Ovary (tissue), 7 donors: ENCODE measurements at regions not wholly inside any gene's neighbourhood (a gene's known extent, or its start where the extent isn't known, plus 50 kb on each side); places are given as distances from the start of the nearest gene placed in this dataset.

ENCODE experiments used
- DNase-seq, 5 donors: peaks; one replicate each; pipeline ENCODE4 v3.0.0-alpha.2; 2019 to 2020
- H3K27ac ChIP-seq, 2 donors: fragments of 200-600 bp; one replicate each; pipeline versions ENCODE4 v1.5.1 to v1.8.0; 2019 to 2022
- H3K27me3 ChIP-seq: fragments of 200-600 bp; one replicate; pipeline ENCODE4 v1.8.0; 2022
- H3K36me3 ChIP-seq: fragments of 200-600 bp; sonication (generic); one replicate; pipeline ENCODE4 v1.5.1; 2019
- H3K4me1 ChIP-seq: one replicate; pipeline ENCODE4 v1.8.1; 2013; ENCODE audit warnings: mild to moderate bottlenecking, moderate library complexity; ENCODE audit not compliant: insufficient read depth
- H3K4me3 ChIP-seq: fragments of 200-600 bp; sonication (generic); one replicate; pipeline ENCODE4 v1.5.1; 2017
- H3K9me3 ChIP-seq, 2 donors: fragments of 200-600 bp in 1 of 2; sonication (generic) in 1 of 2; one replicate each; pipeline versions ENCODE4 v1.5.1 to v1.8.1; 2013 to 2019; ENCODE audit warnings: mild to moderate bottlenecking in 1 of 2, moderate library complexity in 1 of 2
- CTCF ChIP-seq, 3 donors: fragments of 450-650 bp in 2 of 3; fragments of 200-600 bp in 1 of 3; IDR thresholded peaks; one replicate each; pipeline versions ENCODE4 v1.5.1 to v1.8.0; 2016 to 2022; ENCODE audit warnings: antibody characterized with exemption in 3 of 3, mild to moderate bottlenecking in 1 of 3
- EP300 ChIP-seq: sonication (generic); formaldehyde crosslinking; IDR thresholded peaks from one replicate; pipeline ENCODE4 v1.6.1; 2017; ENCODE audit warnings: antibody characterized with exemption
- POLR2A ChIP-seq: fragments of 450-650 bp; IDR thresholded peaks from one replicate; pipeline ENCODE4 v1.6.1; 2017; ENCODE audit warnings: antibody characterized with exemption, mild to moderate bottlenecking, moderate library complexity
- WGBS, 3 donors: extraction: QIAGEN DNeasy Blood & Tissue Kit in 1 of 3; methylation state at CpG; one replicate each; pipeline versions ENCODE4 v1.1.5 to v1.1.7; 2013 to 2017; 5-methylcytosine and 5-hydroxymethylcytosine counted together
- intact Hi-C, 4 donors: fragments of 100-400 bp; cut with DNase I; formaldehyde crosslinking; loops; one replicate each; pipeline versions ENCODE4 v1.11.0 to v1.15.1; 2022 to 2023
- donor health status: DM: no; HTN: no; CAD: no; lungs with moderate emphysema.
- donor health status: DM: no; HTN: no; CAD: no.
- donor health status: Bipolar disorder and iron deficiency.
- donor health status: DM: no; HTN: no; CAD: no.
- donor health status: DM: yes; HTN: yes; CAD: no.

GRCh38 chr1:213486488-213486887, 435.4 kb downstream of the RPS6KC1 start:
- no peaks in the 10 kb centered on the region for H3K9me3 ChIP-seq
- H3K36me3 ChIP-seq, result no peaks in the 10 kb centered on the region
- intact Hi-C loops, result loop anchor here in 1 of 4 donors (5.0 kb wide), 1 partner anchor 59 kb away; no protein-coding TSS in a partner anchor
- TF ChIP-seq EP300, result no peak
- no peak for TF ChIP-seq CTCF (IDR thresholded peaks at IDR 0.05)
- no peak for TF ChIP-seq POLR2A
- H3K27me3 ChIP-seq, result no peaks in the 10 kb centered on the region
- no peak overlapping the region for H3K4me3 ChIP-seq
- H3K4me1 ChIP-seq, result no peaks in the 10 kb centered on the region
- WGBS, 3 donors, result 53 to 57% (median 53%) methylated on average over 3 of the region's 3 CpGs
- DNase-seq, result no peak
- H3K27ac ChIP-seq, result no peak overlapping the region

- Histone ChIP-seq H3K9me3 (no peaks in the 10 kb centered on the region), H3K27me3 (no peaks in the 10 kb centered on the region), H3K4me3 (no peak overlapping the region), H3K4me1 (no peaks in the 10 kb centered on the region), H3K36me3 (no peaks in the 10 kb centered on the region), H3K27ac (no peak overlapping the region)
- DNase-seq, result no peak
- 77 to 80% (median 80%) methylated on average over 5 of the region's 5 CpGs for WGBS, 3 donors
- no peak for TF ChIP-seq CTCF (IDR thresholded peaks at IDR 0.05)
- TF ChIP-seq POLR2A, result no peak
- intact Hi-C loops, result no loop called here
These were observed 440.4 kb downstream of the RPS6KC1 start for GRCh38 chr1:213491468-213491867.

- Histone ChIP-seq H3K9me3 (no peaks in the 10 kb centered on the region), H3K27ac (no peak overlapping the region), H3K4me1 (no peaks in the 10 kb centered on the region), H3K36me3 (no peaks in the 10 kb centered on the region), H3K27me3 (no peaks in the 10 kb centered on the region), H3K4me3 (no peak overlapping the region)
- TF ChIP-seq EP300 (no peak), POLR2A (no peak), CTCF (IDR thresholded peaks at IDR 0.05) (no peak)
- WGBS, 3 donors, result 62 to 79% (median 65%) methylated on average over 21 of the region's 21 CpGs
- intact Hi-C loops, result no loop called here
- DNase-seq, result no peak
These were observed 441.4 kb downstream of the RPS6KC1 start for GRCh38 chr1:213492161-213493041.

GRCh38 chr1:213499444-213499843, 448.4 kb downstream of the RPS6KC1 start:
- Histone ChIP-seq H3K36me3 (no peaks in the 10 kb centered on the region), H3K4me3 (no peak overlapping the region), H3K4me1 (no peaks in the 10 kb centered on the region), H3K27me3 (no peaks in the 10 kb centered on the region), H3K9me3 (no peaks in the 10 kb centered on the region), H3K27ac (no peak overlapping the region)
- intact Hi-C loops, result no loop called here
- no peak for DNase-seq
- no peak for TF ChIP-seq EP300
- TF ChIP-seq CTCF (IDR thresholded peaks at IDR 0.05), result no peak
- TF ChIP-seq POLR2A, result no peak
- WGBS, 3 donors, result 88 to 90% (median 90%) methylated on average over 4 of the region's 4 CpGs
